Activated CD8-positive, alpha-beta memory T cell treated with anti-CD3 and anti-CD28 coated beads, Interleukin-2, amount 50 U/mL, for 48 hours (primary cell): ENCODE measurements at regions not wholly inside any gene's neighbourhood (a gene's known extent, or its start where the extent isn't known, plus 50 kb on each side); places are given as distances from the start of the nearest gene placed in this dataset.
"Not testable (repeated sequence)": the region's sequence is repeated elsewhere in the genome, so short reads cannot be mapped to it uniquely, and the experiment has no call there.

Experiments
- DNase-seq: peaks from one replicate; pipeline ENCODE4 v3.0.0-alpha.2; 2020

- DNase-seq, result no peak
Measured at GRCh38 chr15:58362262-58362922, 69.4 kb upstream of the LIPC start.

- not testable (repeated sequence) for DNase-seq
Measured at GRCh38 chr15:58363118-58363517, 68.7 kb upstream of the LIPC start.

GRCh38 chr15:58363673-58364072 is 68.1 kb upstream of the LIPC start:
- DNase-seq, result not testable (repeated sequence)

- not testable (repeated sequence) for DNase-seq
Measured at GRCh38 chr15:58365098-58365497, 66.7 kb upstream of the LIPC start.

- DNase-seq, result no peak
Measured at GRCh38 chr15:58369261-58369701, 62.5 kb upstream of the LIPC start.

- DNase-seq, result no peak
Measured at GRCh38 chr15:58369956-58370355, 61.8 kb upstream of the LIPC start.

GRCh38 chr15:58374147-58374546 is 57.6 kb upstream of the LIPC start:
- DNase-seq, result no peak

- DNase-seq, result no peak
Measured at GRCh38 chr15:58377193-58377592, 54.6 kb upstream of the LIPC start.

- no peak for DNase-seq
Measured at GRCh38 chr15:58378241-58379085, 53.3 kb upstream of the LIPC start.

- DNase-seq, result not testable (repeated sequence)
Measured at GRCh38 chr15:58379454-58379853, 52.3 kb upstream of the LIPC start.

- no peak for DNase-seq
Measured at GRCh38 chr15:58380280-58380945, 51.4 kb upstream of the LIPC start.

- no peak for DNase-seq
Measured at GRCh38 chr15:58381697-58382096, 50.1 kb upstream of the LIPC start.
